PC-9 (cell line): ENCODE measurements at regions not wholly inside any gene's neighbourhood (a gene's known extent, or its start where the extent isn't known, plus 50 kb on each side); places are given as distances from the start of the nearest gene placed in this dataset.

Experiments
- CTCF ChIP-seq: fragments of 200-600 bp; sonication (generic); conservative IDR thresholded peaks from 2 replicates; pipeline ENCODE4 v1.6.1; 2017; ENCODE audit warnings: mixed run types, antibody characterized with exemption, mild to moderate bottlenecking, moderate library complexity
- EZH2 ChIP-seq: fragments of 200-600 bp; sonication (generic); IDR thresholded peaks from 2 replicates; pipeline ENCODE4 v1.8.0; 2017; ENCODE audit warnings: antibody characterized with exemption, low read depth

GRCh38 chr13:97873398-97873797, 80.1 kb upstream of the IPO5 start:
- TF ChIP-seq EZH2 (no peak), CTCF (no peak)
